Adipocyte (in vitro differentiated cells): ENCODE measurements at regions not wholly inside any gene's neighbourhood (a gene's known extent, or its start where the extent isn't known, plus 50 kb on each side); places are given as distances from the start of the nearest gene placed in this dataset.

ENCODE experiments used
- DNase-seq: peaks from one replicate; pipeline ENCODE4 v3.0.0-alpha.2; 2015; ENCODE audit warnings: low read depth
- H3K27me3 ChIP-seq: replicated peaks from 2 replicates; pipeline ENCODE4 v1.7.0; 2013; ENCODE audit warnings: mild to moderate bottlenecking, low read length, moderate library complexity; ENCODE audit not compliant: control insufficient read depth, insufficient read depth
- H3K36me3 ChIP-seq: 2 replicates; pipeline ENCODE4 v1.7.0; 2013; ENCODE audit warnings: low read length, mild to moderate bottlenecking, moderate library complexity; ENCODE audit not compliant: control insufficient read depth, insufficient read depth, severe bottlenecking
- H3K4me1 ChIP-seq: 2 replicates; pipeline ENCODE4 v1.7.0; 2013; ENCODE audit warnings: mild to moderate bottlenecking, low read length, moderate library complexity; ENCODE audit not compliant: control insufficient read depth, insufficient read depth
- H3K4me3 ChIP-seq: 2 replicates; pipeline ENCODE4 v1.7.0; 2013; ENCODE audit warnings: mild to moderate bottlenecking, low read length, moderate library complexity
- H3K9ac ChIP-seq: 2 replicates; pipeline ENCODE4 v1.7.0; 2013; ENCODE audit warnings: mild to moderate bottlenecking, low read length, moderate library complexity
- H3K9me3 ChIP-seq: 2 replicates; pipeline ENCODE4 v1.7.0; 2013; ENCODE audit warnings: mild to moderate bottlenecking, low read length, moderate library complexity; ENCODE audit not compliant: control insufficient read depth

DNA sequence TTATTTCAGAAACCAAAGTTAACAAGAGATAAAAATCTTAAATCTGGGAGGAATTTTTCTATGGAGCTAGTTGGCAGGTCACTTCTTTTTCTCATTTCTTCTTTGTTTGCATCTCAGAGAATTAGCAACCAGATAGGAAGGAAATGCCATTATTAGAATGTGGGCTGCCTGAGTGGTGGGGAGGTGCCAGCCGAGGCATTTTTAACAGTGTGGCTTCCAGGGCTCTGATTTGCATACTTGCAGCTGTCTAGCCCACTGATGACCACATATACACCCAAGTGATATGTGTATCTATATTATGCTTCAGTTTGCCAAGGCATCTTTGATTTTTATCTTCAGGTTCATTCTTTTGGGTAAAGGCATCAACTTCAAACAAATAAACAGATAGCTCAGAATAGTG is 206.7 kb downstream of the CLIC5 start:
- Histone ChIP-seq H3K36me3 (no peaks in the 10 kb centered on the region), H3K9me3 (no peaks in the 10 kb centered on the region), H3K27me3 (peaks cover 7% of the 10 kb centered on the region), H3K4me1 (no peaks in the 10 kb centered on the region), H3K4me3 (no peak overlapping the region), H3K9ac (no peak overlapping the region)
- DNase-seq = no peak

GRCh38 chr6:45808042-45808645 is 207.5 kb downstream of the CLIC5 start:
- no peak overlapping the region for H3K4me3 ChIP-seq
- DNase-seq = no peak
- H3K36me3 ChIP-seq = no peaks in the 10 kb centered on the region
- peaks cover 7% of the 10 kb centered on the region for H3K27me3 ChIP-seq
- no peaks in the 10 kb centered on the region for H3K4me1 ChIP-seq
- H3K9ac ChIP-seq = no peak overlapping the region
- H3K9me3 ChIP-seq = no peaks in the 10 kb centered on the region

DNA sequence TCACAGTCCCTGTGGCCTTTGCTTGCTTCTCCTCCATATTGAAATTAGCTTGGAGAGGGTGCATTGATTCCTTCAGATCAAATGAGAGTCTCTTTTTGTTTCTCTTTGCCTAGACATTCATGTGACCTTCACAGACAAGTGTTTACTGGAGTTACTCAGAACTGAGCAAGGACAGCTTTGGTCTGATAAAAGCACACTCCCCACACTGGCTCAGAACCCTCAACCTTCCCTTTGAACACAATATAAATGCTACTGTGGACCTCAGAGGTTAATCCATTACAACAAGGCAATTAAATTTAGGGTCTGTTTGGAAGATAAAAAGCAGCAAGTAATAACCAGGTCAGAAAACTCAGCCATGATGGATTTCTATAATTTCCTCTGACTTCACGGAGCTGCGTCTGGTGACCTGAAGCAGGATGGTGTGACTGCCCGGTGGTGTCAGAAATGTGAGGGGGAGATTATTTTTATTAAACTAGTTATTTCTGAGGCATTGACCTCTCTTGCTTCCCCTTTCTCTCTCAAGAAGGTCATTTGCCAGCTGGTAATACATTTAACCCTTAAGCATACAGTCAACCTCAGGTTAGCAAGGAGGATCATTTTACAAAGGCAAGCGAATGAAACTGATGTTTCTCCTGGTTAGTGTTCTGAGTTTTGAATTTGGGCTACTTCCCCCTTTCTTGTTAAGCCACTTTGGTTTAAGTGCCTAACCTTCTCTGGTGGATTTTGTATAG is 208.2 kb downstream of the CLIC5 start:
- H3K4me3 ChIP-seq = no peak overlapping the region
- H3K27me3 ChIP-seq = peaks cover 7% of the 10 kb centered on the region
- H3K36me3 ChIP-seq = no peaks in the 10 kb centered on the region
- H3K9me3 ChIP-seq = no peaks in the 10 kb centered on the region
- H3K4me1 ChIP-seq = no peaks in the 10 kb centered on the region
- no peak for DNase-seq
- H3K9ac ChIP-seq = no peak overlapping the region

DNA sequence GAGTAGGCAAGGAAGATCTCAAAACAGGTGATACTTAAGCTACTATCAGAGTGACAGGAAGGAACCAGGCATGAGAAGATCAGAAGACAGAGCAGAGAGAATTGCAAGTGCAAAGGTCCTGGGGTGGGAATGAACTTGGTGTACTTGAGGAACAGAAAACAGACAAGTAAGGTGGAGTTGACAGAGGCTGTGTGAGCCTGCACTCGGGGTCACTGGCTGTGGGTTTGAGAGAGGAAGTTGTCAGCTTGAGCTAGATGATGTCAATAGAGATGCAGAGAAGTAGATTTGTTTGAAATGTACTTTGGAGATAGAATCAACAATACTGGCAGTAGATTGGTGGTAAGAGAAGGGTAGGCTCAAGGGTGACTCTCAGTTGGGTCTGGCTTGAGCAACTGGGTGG is 209.5 kb downstream of the CLIC5 start:
- H3K4me1 ChIP-seq = peaks cover 10% of the 10 kb centered on the region
- H3K9ac ChIP-seq = no peak overlapping the region
- no peaks in the 10 kb centered on the region for H3K36me3 ChIP-seq
- H3K9me3 ChIP-seq = no peaks in the 10 kb centered on the region
- no peaks in the 10 kb centered on the region for H3K27me3 ChIP-seq
- DNase-seq = no peak
- no peak overlapping the region for H3K4me3 ChIP-seq

- Histone ChIP-seq H3K9ac (no peak overlapping the region), H3K9me3 (no peaks in the 10 kb centered on the region), H3K27me3 (no peaks in the 10 kb centered on the region), H3K4me1 (peaks cover 15% of the 10 kb centered on the region), H3K36me3 (no peaks in the 10 kb centered on the region), H3K4me3 (no peak overlapping the region)
- DNase-seq = no peak
These were observed 212.6 kb downstream of the CLIC5 start for GRCh38 chr6:45803071-45803470.

- Histone ChIP-seq H3K4me1 (peaks cover 15% of the 10 kb centered on the region), H3K27me3 (no peaks in the 10 kb centered on the region), H3K4me3 (no peak overlapping the region), H3K9ac (no peak overlapping the region), H3K36me3 (no peaks in the 10 kb centered on the region), H3K9me3 (no peaks in the 10 kb centered on the region)
- no peak for DNase-seq
These were observed 214.0 kb downstream of the CLIC5 start for GRCh38 chr6:45801471-45802289.

DNA sequence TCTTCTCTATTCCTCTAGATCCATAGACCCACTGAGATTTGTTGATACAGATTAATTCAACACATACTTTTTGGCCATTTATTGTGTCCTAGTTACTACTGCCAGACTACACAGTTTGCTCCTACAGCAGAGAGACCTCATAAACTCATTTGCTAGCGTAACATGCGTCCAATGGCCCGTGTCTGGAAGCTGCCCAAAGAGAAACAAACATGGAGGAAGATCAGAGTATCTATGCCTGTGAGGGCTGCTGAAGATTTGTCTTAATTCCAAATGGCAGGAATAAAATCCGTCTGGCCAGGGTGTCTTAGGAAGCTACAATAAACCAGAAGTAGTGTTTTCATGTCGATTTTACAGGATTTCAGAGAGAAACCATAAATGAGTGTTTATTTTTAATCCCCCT is 214.7 kb downstream of the CLIC5 start:
- Histone ChIP-seq H3K4me1 (peaks cover 15% of the 10 kb centered on the region), H3K9me3 (no peaks in the 10 kb centered on the region), H3K4me3 (no peak overlapping the region), H3K27me3 (no peaks in the 10 kb centered on the region), H3K9ac (no peak overlapping the region), H3K36me3 (no peaks in the 10 kb centered on the region)
- DNase-seq = no peak

- no peak overlapping the region for H3K4me3 ChIP-seq
- no peaks in the 10 kb centered on the region for H3K9me3 ChIP-seq
- H3K36me3 ChIP-seq = no peaks in the 10 kb centered on the region
- no peaks in the 10 kb centered on the region for H3K27me3 ChIP-seq
- H3K4me1 ChIP-seq = peaks cover 8% of the 10 kb centered on the region
- DNase-seq = no peak
- no peak overlapping the region for H3K9ac ChIP-seq
These were observed 220.0 kb downstream of the CLIC5 start for GRCh38 chr6:45795678-45796077.

GRCh38 chr6:45794465-45794864 is 221.2 kb downstream of the CLIC5 start:
- Histone ChIP-seq H3K27me3 (no peaks in the 10 kb centered on the region), H3K4me3 (no peak overlapping the region), H3K4me1 (peaks cover 9% of the 10 kb centered on the region), H3K9ac (no peak overlapping the region), H3K9me3 (no peaks in the 10 kb centered on the region), H3K36me3 (no peaks in the 10 kb centered on the region)
- no peak for DNase-seq

DNA sequence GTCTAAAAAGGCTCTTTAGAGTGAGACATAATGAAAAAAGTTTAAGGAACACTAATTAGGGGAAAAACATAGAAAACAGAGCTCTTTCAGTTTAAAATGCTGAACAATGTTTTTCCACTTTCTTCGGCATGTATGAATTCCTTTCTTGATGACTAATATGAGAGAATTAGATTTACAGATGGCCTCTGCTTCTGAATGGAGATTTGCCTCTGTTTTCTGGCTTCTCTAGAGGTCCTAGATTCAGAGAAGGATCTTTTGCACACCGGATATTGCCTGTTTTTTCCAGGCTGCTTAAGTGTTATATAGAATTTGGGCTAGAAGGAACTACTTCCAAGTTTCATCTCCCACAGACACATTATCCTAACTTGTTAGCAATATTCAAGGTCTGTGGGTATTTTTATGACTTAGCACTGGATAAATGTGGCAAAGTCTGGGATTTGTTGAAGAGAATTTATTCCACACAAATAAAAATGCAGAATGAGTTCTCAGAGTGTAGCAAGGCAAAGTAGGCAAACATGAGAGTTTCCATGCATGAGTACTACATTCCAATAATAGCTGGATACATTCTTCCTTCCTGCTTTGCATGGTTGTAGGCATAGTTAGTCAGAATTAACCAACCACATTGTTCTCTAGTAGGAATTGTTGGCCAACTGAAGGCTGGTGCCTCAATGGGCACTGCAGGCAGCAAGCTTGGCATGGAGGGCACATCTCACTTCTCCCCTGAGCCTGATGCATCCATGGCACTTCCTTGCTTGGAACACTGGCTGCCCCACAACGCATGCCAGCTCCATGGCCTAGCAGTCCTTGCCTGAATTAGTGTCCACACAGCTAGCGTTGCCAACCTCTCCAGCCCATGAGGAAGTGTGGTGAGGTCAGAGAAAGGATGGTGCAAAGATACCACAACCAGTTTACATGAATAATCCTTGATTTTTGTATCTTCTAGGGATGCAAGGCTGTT is 224.2 kb downstream of the CLIC5 start:
- peaks cover 9% of the 10 kb centered on the region for H3K4me1 ChIP-seq
- H3K4me3 ChIP-seq = peak overlapping the region; percentile 14
- H3K36me3 ChIP-seq = no peaks in the 10 kb centered on the region
- no peaks in the 10 kb centered on the region for H3K27me3 ChIP-seq
- H3K9ac ChIP-seq = peak overlapping the region; percentile 31
- DNase-seq = peak; percentile 74
- no peaks in the 10 kb centered on the region for H3K9me3 ChIP-seq
